Esophagus muscularis mucosa (tissue), 4 donors: ENCODE measurements at regions not wholly inside any gene's neighbourhood (a gene's known extent, or its start where the extent isn't known, plus 50 kb on each side); places are given as distances from the start of the nearest gene placed in this dataset.

ENCODE experiments used
- DNase-seq: peaks from one replicate; pipeline ENCODE4 v3.0.0-alpha.2; 2017; ENCODE audit errors: extremely low spot score
- H3K27ac ChIP-seq, 4 donors: fragments of 200-600 bp; sonication (generic); replicated peaks in 1 of 4; 1 replicate in 3 of 4; 2 replicates in 1 of 4; pipeline ENCODE4 v1.5.1; 2016 to 2019; ENCODE audit warnings: mild to moderate bottlenecking in 1 of 4
- H3K27me3 ChIP-seq, 4 donors: fragments of 200-600 bp; sonication (generic); one replicate each; pipeline versions ENCODE4 v1.5.1 to v1.6.0; 2016 to 2019
- H3K36me3 ChIP-seq, 4 donors: fragments of 200-600 bp; sonication (generic); one replicate each; pipeline ENCODE4 v1.5.1; 2016 to 2019
- H3K4me1 ChIP-seq, 4 donors: fragments of 200-600 bp; sonication (generic); one replicate each; pipeline ENCODE4 v1.5.1; 2016 to 2019
- H3K4me3 ChIP-seq, 4 donors: fragments of 200-600 bp; sonication (generic); 1 replicate in 2 of 4; 2 replicates in 2 of 4; pipeline ENCODE4 v1.5.1; 2016 to 2019; ENCODE audit warnings: mild to moderate bottlenecking in 4 of 4, moderate library complexity in 1 of 4
- H3K9me3 ChIP-seq, 4 donors: fragments of 200-600 bp; sonication (generic); 1 replicate in 3 of 4; 2 replicates in 1 of 4; pipeline ENCODE4 v1.5.1; 2016 to 2019
- CTCF ChIP-seq, 3 experiments: fragments of 200-600 bp in 2 of 3; fragments of 450-650 bp in 1 of 3; sonication (generic) in 2 of 3; IDR thresholded peaks; one replicate each; pipeline ENCODE4 v1.5.1; 2017 to 2019; ENCODE audit warnings: antibody characterized with exemption in 3 of 3, mild to moderate bottlenecking in 2 of 3, moderate library complexity in 1 of 3
- EP300 ChIP-seq: sonication (generic); formaldehyde crosslinking; IDR thresholded peaks from one replicate; pipeline ENCODE4 v1.6.1; 2017; ENCODE audit warnings: antibody characterized with exemption
- POLR2A ChIP-seq: fragments of 450-650 bp; IDR thresholded peaks from one replicate; pipeline ENCODE4 v1.6.1; 2017; ENCODE audit warnings: antibody characterized with exemption, moderate library complexity, mild to moderate bottlenecking, low read depth
- POLR2AphosphoS5 ChIP-seq, 2 donors: sonication (generic); formaldehyde crosslinking; IDR thresholded peaks; one replicate each; pipeline ENCODE4 v1.6.1; 2017; ENCODE audit warnings: antibody characterized with exemption in 2 of 2
- WGBS: methylation state at CpG from one replicate; pipeline ENCODE4 v1.1.5; 2018; 5-methylcytosine and 5-hydroxymethylcytosine counted together
- intact Hi-C: fragments of 100-400 bp; cut with DNase I; formaldehyde crosslinking; loops from one replicate; pipeline ENCODE4 v1.15.1; 2023

- H3K4me3 ChIP-seq: no peak overlapping the region
- H3K36me3 ChIP-seq: no peaks in the 10 kb centered on the region
- H3K27ac ChIP-seq: no peak overlapping the region
- TF ChIP-seq POLR2AphosphoS5 (IDR thresholded peaks at IDR 0.05) (no peak), EP300 (no peak), POLR2A (no peak), CTCF (IDR thresholded peaks at IDR 0.05) (no peak)
- H3K9me3 ChIP-seq: peaks cover 0 to 18% (median 9%) of the 10 kb centered on the region in 4 donors
- H3K27me3 ChIP-seq: no peaks in the 10 kb centered on the region
- peaks cover 0 to 10% (median 0%) of the 10 kb centered on the region in 4 donors for H3K4me1 ChIP-seq
- intact Hi-C loops: no loop called here
- no peak for DNase-seq
- 89% methylated on average over 4 of the region's 4 CpGs for WGBS
Observed at GRCh38 chr6:43946641-43947363, 176.8 kb downstream of the VEGFA start.

- WGBS: 91% methylated on average over 2 of the region's 2 CpGs
- H3K4me3 ChIP-seq: no peak overlapping the region
- H3K4me1 ChIP-seq: no peaks in the 10 kb centered on the region
- no peaks in the 10 kb centered on the region for H3K36me3 ChIP-seq
- no peak overlapping the region for H3K27ac ChIP-seq
- DNase-seq: no peak
- no peaks in the 10 kb centered on the region for H3K27me3 ChIP-seq
- TF ChIP-seq POLR2AphosphoS5 (IDR thresholded peaks at IDR 0.05) (no peak), POLR2A (no peak), EP300 (no peak), CTCF (IDR thresholded peaks at IDR 0.05) (no peak)
- intact Hi-C loops: no loop called here
- H3K9me3 ChIP-seq: peaks cover 0 to 18% (median 9%) of the 10 kb centered on the region in 4 donors
Observed at GRCh38 chr6:43945768-43946080, 175.7 kb downstream of the VEGFA start.

GRCh38 chr6:43944908-43945767, 175.1 kb downstream of the VEGFA start:
- Histone ChIP-seq H3K27ac (no peak overlapping the region), H3K36me3 (no peaks in the 10 kb centered on the region), H3K4me3 (no peak overlapping the region), H3K27me3 (no peaks in the 10 kb centered on the region), H3K4me1 (no peaks in the 10 kb centered on the region), H3K9me3 (peaks cover 0 to 18% (median 9%) of the 10 kb centered on the region in 4 donors)
- TF ChIP-seq POLR2AphosphoS5 (IDR thresholded peaks at IDR 0.05) (no peak), EP300 (no peak), CTCF (IDR thresholded peaks at IDR 0.05) (no peak), POLR2A (no peak)
- no peak for DNase-seq
- 88% methylated on average over 2 of the region's 2 CpGs for WGBS
- intact Hi-C loops: no loop called here

DNA sequence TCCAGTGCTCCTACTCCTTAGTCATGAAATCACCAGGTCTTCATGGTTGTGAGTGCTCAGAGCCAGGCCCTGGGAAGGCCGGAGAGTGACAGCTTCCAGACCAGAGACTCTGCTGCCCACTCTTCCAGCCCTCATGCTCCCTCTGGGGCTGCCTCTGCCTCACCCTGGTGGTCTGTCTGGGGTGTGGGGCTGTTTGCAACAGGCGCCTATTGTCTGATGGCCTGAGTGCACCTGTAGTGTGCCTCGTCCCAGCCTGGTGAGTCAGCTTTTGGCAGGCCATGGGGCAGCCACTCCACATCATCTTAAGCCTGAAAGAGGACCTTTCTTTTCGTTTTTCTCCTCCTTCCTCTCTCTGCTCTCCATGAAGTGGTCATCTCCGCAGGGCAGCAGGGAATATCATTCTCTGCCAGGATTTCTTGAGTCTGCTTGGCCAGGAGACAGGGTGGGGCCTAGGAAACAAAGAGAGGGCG, 173.8 kb downstream of the VEGFA start:
- peaks cover 0 to 18% (median 9%) of the 10 kb centered on the region in 4 donors for H3K9me3 ChIP-seq
- no peaks in the 10 kb centered on the region for H3K27me3 ChIP-seq
- H3K4me1 ChIP-seq: no peaks in the 10 kb centered on the region
- WGBS: 78% methylated on average over 5 of the region's 6 CpGs
- H3K27ac ChIP-seq: no peak overlapping the region
- TF ChIP-seq POLR2A: no peak
- TF ChIP-seq EP300: no peak
- TF ChIP-seq CTCF (IDR thresholded peaks at IDR 0.05): no peak
- no peak for TF ChIP-seq POLR2AphosphoS5 (IDR thresholded peaks at IDR 0.05)
- no peak overlapping the region for H3K4me3 ChIP-seq
- DNase-seq: no peak
- H3K36me3 ChIP-seq: no peaks in the 10 kb centered on the region
- intact Hi-C loops: no loop called here
